GM12874 (cell line): ENCODE measurements at regions not wholly inside any gene's neighbourhood (a gene's known extent, or its start where the extent isn't known, plus 50 kb on each side); places are given as distances from the start of the nearest gene placed in this dataset.

Experiments
- TF ChIP-seq, protein P1 (sequence below): IDR thresholded peaks from 2 replicates; pipeline ENCODE4 v1.5.1; 2011; ENCODE audit warnings: low read depth, mild to moderate bottlenecking, control low read depth, low read length, moderate library complexity; ENCODE audit not compliant: insufficient read depth

DNA sequence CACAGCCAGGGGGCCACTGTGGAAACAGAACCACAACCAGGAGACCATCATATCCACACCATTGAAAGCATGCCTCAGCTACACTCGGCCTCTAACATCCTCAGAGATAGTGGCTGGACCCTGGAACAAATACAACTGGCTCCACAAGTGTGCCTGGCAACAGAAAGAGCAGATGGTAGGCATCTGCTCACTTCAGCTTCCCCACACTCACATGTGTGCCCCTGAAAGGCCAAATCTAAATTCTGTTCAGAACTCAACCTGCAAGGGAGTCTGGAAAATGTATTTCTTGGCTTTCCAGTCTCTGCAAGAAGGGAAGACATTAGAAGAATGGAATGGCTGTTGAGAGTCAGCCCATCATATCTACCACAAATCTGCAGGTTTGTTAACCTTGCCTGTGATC, 54.7 kb upstream of the CTNNB1 start:
- TF ChIP-seq, protein P1, sequence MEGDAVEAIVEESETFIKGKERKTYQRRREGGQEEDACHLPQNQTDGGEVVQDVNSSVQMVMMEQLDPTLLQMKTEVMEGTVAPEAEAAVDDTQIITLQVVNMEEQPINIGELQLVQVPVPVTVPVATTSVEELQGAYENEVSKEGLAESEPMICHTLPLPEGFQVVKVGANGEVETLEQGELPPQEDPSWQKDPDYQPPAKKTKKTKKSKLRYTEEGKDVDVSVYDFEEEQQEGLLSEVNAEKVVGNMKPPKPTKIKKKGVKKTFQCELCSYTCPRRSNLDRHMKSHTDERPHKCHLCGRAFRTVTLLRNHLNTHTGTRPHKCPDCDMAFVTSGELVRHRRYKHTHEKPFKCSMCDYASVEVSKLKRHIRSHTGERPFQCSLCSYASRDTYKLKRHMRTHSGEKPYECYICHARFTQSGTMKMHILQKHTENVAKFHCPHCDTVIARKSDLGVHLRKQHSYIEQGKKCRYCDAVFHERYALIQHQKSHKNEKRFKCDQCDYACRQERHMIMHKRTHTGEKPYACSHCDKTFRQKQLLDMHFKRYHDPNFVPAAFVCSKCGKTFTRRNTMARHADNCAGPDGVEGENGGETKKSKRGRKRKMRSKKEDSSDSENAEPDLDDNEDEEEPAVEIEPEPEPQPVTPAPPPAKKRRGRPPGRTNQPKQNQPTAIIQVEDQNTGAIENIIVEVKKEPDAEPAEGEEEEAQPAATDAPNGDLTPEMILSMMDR, result no peak

GRCh38 chr3:41148478-41148877, 50.8 kb upstream of the CTNNB1 start:
- TF ChIP-seq, protein P1, result no peak

DNA sequence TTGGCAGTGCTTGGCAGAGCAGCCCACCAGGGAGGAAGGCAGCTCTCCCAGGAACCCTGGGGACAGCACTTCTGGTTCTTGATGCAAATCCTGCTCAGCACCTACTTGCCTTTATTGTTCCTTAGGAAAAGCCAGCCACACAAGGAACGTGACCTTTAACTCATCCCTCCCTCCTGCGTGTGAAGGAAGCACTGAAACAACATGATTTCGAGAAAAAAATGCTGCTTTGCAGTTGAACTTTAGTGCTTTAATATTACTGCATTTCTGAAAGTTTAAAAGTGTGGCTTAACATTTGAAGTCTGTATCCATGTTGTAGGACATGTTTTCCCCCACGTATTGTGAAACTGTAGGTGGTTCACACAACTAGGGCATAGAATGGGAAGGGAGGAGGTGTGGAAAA, 50.4 kb upstream of the CTNNB1 start:
- TF ChIP-seq, protein P1, result no peak
